Endodermal cell (in vitro differentiated cells): ENCODE measurements at regions not wholly inside any gene's neighbourhood (a gene's known extent, or its start where the extent isn't known, plus 50 kb on each side); places are given as distances from the start of the nearest gene placed in this dataset.

Experiments used
- DNase-seq: peaks from one replicate; pipeline ENCODE4 v3.0.0-alpha.2; 2017
- H3K27ac ChIP-seq: 2 replicates; pipeline ENCODE4 v1.5.1; 2013; ENCODE audit warnings: mild to moderate bottlenecking, low read depth, low read length, moderate library complexity
- H3K27me3 ChIP-seq: 2 replicates; pipeline ENCODE4 v1.6.1; 2013; ENCODE audit warnings: mild to moderate bottlenecking, low read length, moderate library complexity; ENCODE audit not compliant: insufficient read depth, control insufficient read depth, poor library complexity, severe bottlenecking
- H3K36me3 ChIP-seq: 2 replicates; pipeline ENCODE4 v1.7.0; 2013; ENCODE audit warnings: mild to moderate bottlenecking, low read length, moderate library complexity; ENCODE audit not compliant: control insufficient read depth, insufficient read depth
- H3K4me1 ChIP-seq: one replicate; pipeline ENCODE4 v1.7.0; 2013; ENCODE audit warnings: low read length; ENCODE audit not compliant: control insufficient read depth, insufficient read depth
- H3K4me3 ChIP-seq: 2 replicates; pipeline ENCODE4 v1.5.1; 2013; ENCODE audit warnings: mild to moderate bottlenecking, low read length, moderate library complexity
- H3K9ac ChIP-seq: 2 replicates; pipeline ENCODE4 v1.6.1; 2013; ENCODE audit warnings: mild to moderate bottlenecking, low read length, moderate library complexity; ENCODE audit not compliant: poor library complexity, severe bottlenecking; ENCODE audit errors: extremely low read depth
- H3K9me3 ChIP-seq: 2 replicates; pipeline ENCODE4 v1.6.1; 2013; ENCODE audit warnings: mild to moderate bottlenecking, low read length, moderate library complexity; ENCODE audit not compliant: control insufficient read depth
- H3K27ac Mint-ChIP-seq: 2 replicates; pipeline ENCODE4 v1.8.0; 2020; ENCODE audit warnings: mixed read lengths
- H3K27me3 Mint-ChIP-seq: 2 replicates; pipeline ENCODE4 v1.8.0; 2021; ENCODE audit warnings: mild to moderate bottlenecking, mixed read lengths; ENCODE audit not compliant: insufficient read depth
- H3K36me3 Mint-ChIP-seq: 2 replicates; pipeline ENCODE4 v1.8.0; 2020; ENCODE audit warnings: low read depth, mixed read lengths
- H3K4me1 Mint-ChIP-seq: 2 replicates; pipeline ENCODE4 v1.8.0; 2020; ENCODE audit warnings: mixed read lengths
- H3K4me3 Mint-ChIP-seq: 2 replicates; pipeline ENCODE4 v1.8.0; 2020; ENCODE audit warnings: mild to moderate bottlenecking, moderate library complexity, mixed read lengths
- H3K9me3 Mint-ChIP-seq: 2 replicates; pipeline ENCODE4 v1.8.0; 2020; ENCODE audit warnings: mild to moderate bottlenecking, mixed read lengths
- CTCF ChIP-seq: fragments of 200-600 bp; sonication (generic); conservative IDR thresholded peaks from 2 replicates; pipeline ENCODE4 v1.5.0; 2021; ENCODE audit warnings: antibody characterized with exemption, mild to moderate bottlenecking
- WGBS, 2 experiments: methylation state at CpG; one replicate each; pipeline versions ENCODE4 v1.1.5 to v1.1.7; 2013; ENCODE audit warnings: missing lambda C conversion rate in 2 of 2, mixed read lengths in 1 of 2; ENCODE audit not compliant: insufficient coverage in 1 of 2, insufficient read length in 1 of 2; 5-methylcytosine and 5-hydroxymethylcytosine counted together

GRCh38 chr18:78738076-78738690 lies 241.4 kb upstream of the SALL3 start:
- Mint-ChIP-seq H3K4me1 (peaks cover 2% of the 10 kb centered on the region), H3K27ac (no peak overlapping the region), H3K36me3 (no peaks in the 10 kb centered on the region), H3K4me3 (no peak overlapping the region), H3K9me3 (no peaks in the 10 kb centered on the region), H3K27me3 (peaks cover 1% of the 10 kb centered on the region)
- H3K9ac ChIP-seq = no peak overlapping the region
- WGBS, 2 experiments = 88% methylated on average over 5 of the region's 5 CpGs; no CpG with 5 or more reads in 1 of the 2 experiments
- H3K27ac ChIP-seq = no peak overlapping the region
- H3K9me3 ChIP-seq = no peaks in the 10 kb centered on the region
- no peak for TF ChIP-seq CTCF
- H3K36me3 ChIP-seq = no peaks in the 10 kb centered on the region
- H3K4me1 ChIP-seq = no peaks in the 10 kb centered on the region
- H3K4me3 ChIP-seq = no peak overlapping the region
- DNase-seq = peak; percentile 13
- no peaks in the 10 kb centered on the region for H3K27me3 ChIP-seq

- no peak overlapping the region for H3K27ac Mint-ChIP-seq
- DNase-seq = peak; percentile 13
- H3K4me1 Mint-ChIP-seq = peaks cover 2% of the 10 kb centered on the region
- Histone ChIP-seq H3K9ac (no peak overlapping the region), H3K4me1 (no peaks in the 10 kb centered on the region), H3K36me3 (no peaks in the 10 kb centered on the region), H3K4me3 (no peak overlapping the region), H3K27me3 (no peaks in the 10 kb centered on the region), H3K9me3 (no peaks in the 10 kb centered on the region), H3K27ac (no peak overlapping the region)
- H3K36me3 Mint-ChIP-seq = no peaks in the 10 kb centered on the region
- H3K4me3 Mint-ChIP-seq = no peak overlapping the region
- no peaks in the 10 kb centered on the region for H3K9me3 Mint-ChIP-seq
- TF ChIP-seq CTCF = no peak
- WGBS, 2 experiments = 100% methylated on average over 2 to 3 of the region's 3 CpGs
- H3K27me3 Mint-ChIP-seq = peaks cover 1% of the 10 kb centered on the region
These were observed 240.5 kb upstream of the SALL3 start for GRCh38 chr18:78739115-78739514.

GRCh38 chr18:78739882-78740677 lies 239.5 kb upstream of the SALL3 start:
- Histone ChIP-seq H3K27me3 (no peaks in the 10 kb centered on the region), H3K27ac (no peak overlapping the region), H3K9me3 (no peaks in the 10 kb centered on the region), H3K4me1 (no peaks in the 10 kb centered on the region), H3K9ac (no peak overlapping the region), H3K36me3 (no peaks in the 10 kb centered on the region), H3K4me3 (no peak overlapping the region)
- peak; percentile 26 for DNase-seq
- Mint-ChIP-seq H3K27ac (no peak overlapping the region), H3K27me3 (peaks cover 1% of the 10 kb centered on the region), H3K9me3 (no peaks in the 10 kb centered on the region), H3K4me1 (peaks cover 2% of the 10 kb centered on the region), H3K36me3 (no peaks in the 10 kb centered on the region), H3K4me3 (no peak overlapping the region)
- no peak for TF ChIP-seq CTCF
- WGBS, 2 experiments = 91% methylated on average over 6 to 24 of the region's 24 CpGs
